Lung (tissue), 11 donors: ENCODE measurements at regions not wholly inside any gene's neighbourhood (a gene's known extent, or its start where the extent isn't known, plus 50 kb on each side); places are given as distances from the start of the nearest gene placed in this dataset.

Experiments used
- ATAC-seq: fragments of 200-7000 bp; cut with Tn5 transposase; one replicate; pipeline ENCODE4 v1.9.1; 2020; ENCODE audit warnings: moderate number of reproducible peaks; ENCODE audit not compliant: insufficient read depth, low FRiP score
- DNase-seq, 3 donors: peaks; one replicate each; pipeline ENCODE4 v3.0.0-alpha.2; 2013 to 2017
- H3K27ac ChIP-seq, 2 donors: one replicate each; pipeline ENCODE4 v1.5.1; 2013; ENCODE audit warnings: mild to moderate bottlenecking in 2 of 2, moderate library complexity in 2 of 2, control low read depth in 1 of 2, inconsistent platforms in 1 of 2, low read depth in 1 of 2, low read length in 1 of 2
- H3K27me3 ChIP-seq, 3 donors: one replicate each; pipeline ENCODE4 v1.5.1; 2013; ENCODE audit warnings: low read length in 2 of 3; ENCODE audit not compliant: control insufficient read depth in 3 of 3, insufficient read depth in 3 of 3
- H3K36me3 ChIP-seq, 4 donors: one replicate each; pipeline ENCODE4 v1.5.1; 2013; ENCODE audit warnings: low read length in 4 of 4, mild to moderate bottlenecking in 1 of 4, moderate library complexity in 1 of 4; ENCODE audit not compliant: control insufficient read depth in 4 of 4, insufficient read depth in 4 of 4
- H3K4me1 ChIP-seq, 5 donors: one replicate each; pipeline ENCODE4 v1.5.1; 2013; ENCODE audit warnings: low read length in 5 of 5, mild to moderate bottlenecking in 2 of 5, moderate library complexity in 1 of 5; ENCODE audit not compliant: control insufficient read depth in 5 of 5, insufficient read depth in 5 of 5
- H3K4me3 ChIP-seq: one replicate; pipeline ENCODE4 v1.5.1; 2013; ENCODE audit warnings: mild to moderate bottlenecking, control low read depth, moderate library complexity
- H3K9ac ChIP-seq, 2 donors: one replicate each; pipeline ENCODE4 v1.5.1; 2013; ENCODE audit warnings: low read length in 2 of 2, control low read depth in 1 of 2; ENCODE audit not compliant: insufficient read depth in 1 of 2
- H3K9me3 ChIP-seq, 4 donors: one replicate each; pipeline ENCODE4 v1.5.1; 2013; ENCODE audit warnings: low read length in 3 of 4, mild to moderate bottlenecking in 1 of 4, moderate library complexity in 1 of 4; ENCODE audit not compliant: control insufficient read depth in 4 of 4, insufficient read depth in 3 of 4
- WGBS, 2 donors: extraction: QIAGEN DNeasy Blood & Tissue Kit; methylation state at CpG; one replicate each; pipeline ENCODE4 v1.1.7; 2013; 5-methylcytosine and 5-hydroxymethylcytosine counted together
- TF ChIP-seq, protein P1 (sequence below): IDR thresholded peaks from 2 replicates; pipeline ENCODE4 v1.5.1; 2012; ENCODE audit warnings: mild to moderate bottlenecking; ENCODE audit errors: control extremely low read depth, extremely low read depth
- donor health status: control.
- donor health status: control.
- donor health status: Bipolar disorder and iron deficiency.
- donor health status: healthy.
- donor health status: DM: yes; HTN: yes; CAD: no.

DNA sequence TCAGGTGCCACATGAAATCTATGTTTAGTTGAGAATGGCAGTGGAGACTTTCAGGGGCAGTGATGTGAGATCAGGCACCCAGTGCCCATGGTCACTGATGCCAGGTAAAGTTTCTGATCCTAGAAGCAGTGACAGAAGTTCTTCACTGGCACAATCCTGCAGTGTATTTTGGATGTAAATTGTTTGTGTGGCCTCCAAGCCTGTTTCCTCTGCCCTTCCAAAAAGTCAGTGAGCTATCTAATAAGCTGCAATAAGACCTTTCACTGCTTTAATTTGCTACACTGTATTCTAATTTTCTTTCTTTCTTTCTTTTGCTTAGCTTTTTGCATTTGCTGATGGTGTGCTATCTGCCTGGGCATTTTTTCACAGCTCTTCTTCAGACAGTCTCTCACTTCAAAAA lies 1348.6 kb downstream of the ADGRL3 start:
- Histone ChIP-seq H3K27me3 (no peaks in the 10 kb centered on the region), H3K27ac (no peak overlapping the region), H3K4me3 (no peak overlapping the region), H3K9ac (no peak overlapping the region), H3K9me3 (no peaks in the 10 kb centered on the region), H3K36me3 (no peaks in the 10 kb centered on the region), H3K4me1 (peaks cover 0 to 3% (median 0%) of the 10 kb centered on the region in 5 donors)
- no peak for DNase-seq
- TF ChIP-seq, protein P1, sequence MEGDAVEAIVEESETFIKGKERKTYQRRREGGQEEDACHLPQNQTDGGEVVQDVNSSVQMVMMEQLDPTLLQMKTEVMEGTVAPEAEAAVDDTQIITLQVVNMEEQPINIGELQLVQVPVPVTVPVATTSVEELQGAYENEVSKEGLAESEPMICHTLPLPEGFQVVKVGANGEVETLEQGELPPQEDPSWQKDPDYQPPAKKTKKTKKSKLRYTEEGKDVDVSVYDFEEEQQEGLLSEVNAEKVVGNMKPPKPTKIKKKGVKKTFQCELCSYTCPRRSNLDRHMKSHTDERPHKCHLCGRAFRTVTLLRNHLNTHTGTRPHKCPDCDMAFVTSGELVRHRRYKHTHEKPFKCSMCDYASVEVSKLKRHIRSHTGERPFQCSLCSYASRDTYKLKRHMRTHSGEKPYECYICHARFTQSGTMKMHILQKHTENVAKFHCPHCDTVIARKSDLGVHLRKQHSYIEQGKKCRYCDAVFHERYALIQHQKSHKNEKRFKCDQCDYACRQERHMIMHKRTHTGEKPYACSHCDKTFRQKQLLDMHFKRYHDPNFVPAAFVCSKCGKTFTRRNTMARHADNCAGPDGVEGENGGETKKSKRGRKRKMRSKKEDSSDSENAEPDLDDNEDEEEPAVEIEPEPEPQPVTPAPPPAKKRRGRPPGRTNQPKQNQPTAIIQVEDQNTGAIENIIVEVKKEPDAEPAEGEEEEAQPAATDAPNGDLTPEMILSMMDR: no peak
- ATAC-seq: no peak

DNA sequence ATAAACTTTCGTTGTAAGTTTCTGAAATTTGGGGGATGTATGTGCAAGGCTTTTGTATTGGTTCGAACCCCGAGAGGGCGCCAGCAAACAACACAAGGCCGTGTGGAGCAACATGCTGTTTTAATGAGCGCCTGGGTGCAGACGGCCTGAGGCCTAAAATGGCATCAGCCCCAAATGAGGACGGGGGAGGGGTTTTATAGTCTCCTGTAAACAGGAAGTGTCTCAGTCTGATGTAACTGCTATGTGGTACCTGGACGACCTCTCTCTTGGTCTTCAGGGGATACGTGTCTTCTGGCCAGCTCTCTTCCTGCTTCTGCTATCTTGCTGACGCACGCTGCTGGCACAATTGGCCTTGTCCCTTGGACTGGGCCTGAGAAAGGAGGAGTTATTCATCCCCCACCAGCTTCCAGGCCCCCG lies 1348.0 kb downstream of the ADGRL3 start:
- H3K36me3 ChIP-seq: no peaks in the 10 kb centered on the region
- peak; percentile 32 to 58 (median 54) for DNase-seq
- no peaks in the 10 kb centered on the region for H3K9me3 ChIP-seq
- H3K27me3 ChIP-seq: no peaks in the 10 kb centered on the region
- H3K27ac ChIP-seq: no peak overlapping the region
- H3K4me3 ChIP-seq: no peak overlapping the region
- ATAC-seq: no peak
- H3K9ac ChIP-seq: no peak overlapping the region
- 73 to 77% methylated on average over 13 of the region's 13 CpGs for WGBS, 2 donors
- TF ChIP-seq, protein P1: no peak
- H3K4me1 ChIP-seq: peaks cover 0 to 3% (median 0%) of the 10 kb centered on the region in 5 donors

DNA sequence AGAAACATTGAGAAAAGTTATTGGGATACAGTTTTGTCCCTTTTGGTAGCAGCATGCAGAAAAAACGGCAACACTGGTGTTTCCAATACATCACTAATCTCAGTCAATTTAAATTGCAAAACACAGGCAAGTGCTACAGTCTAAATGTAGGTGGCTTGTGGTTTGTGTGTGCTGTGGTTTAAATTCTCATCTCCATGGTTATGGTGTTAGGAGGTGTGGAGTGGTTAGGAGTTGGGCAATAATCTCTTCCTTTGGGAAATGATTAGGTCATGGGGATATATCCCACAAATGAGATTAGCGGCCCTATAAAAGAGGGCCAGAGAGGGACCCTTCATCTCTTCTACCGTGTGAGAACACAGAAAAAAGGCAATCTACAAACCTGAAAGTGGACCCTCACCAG lies 1344.3 kb downstream of the ADGRL3 start:
- H3K27ac ChIP-seq: no peak overlapping the region
- DNase-seq (no peak), ATAC-seq (no peak)
- TF ChIP-seq, protein P1: no peak
- 40 to 71% methylated on average over 3 of the region's 3 CpGs for WGBS, 2 donors
- no peak overlapping the region for H3K4me3 ChIP-seq
- H3K9ac ChIP-seq: no peak overlapping the region
- H3K9me3 ChIP-seq: no peaks in the 10 kb centered on the region
- no peaks in the 10 kb centered on the region for H3K36me3 ChIP-seq
- H3K4me1 ChIP-seq: peaks cover 0 to 3% (median 0%) of the 10 kb centered on the region in 5 donors
- H3K27me3 ChIP-seq: no peaks in the 10 kb centered on the region

DNA sequence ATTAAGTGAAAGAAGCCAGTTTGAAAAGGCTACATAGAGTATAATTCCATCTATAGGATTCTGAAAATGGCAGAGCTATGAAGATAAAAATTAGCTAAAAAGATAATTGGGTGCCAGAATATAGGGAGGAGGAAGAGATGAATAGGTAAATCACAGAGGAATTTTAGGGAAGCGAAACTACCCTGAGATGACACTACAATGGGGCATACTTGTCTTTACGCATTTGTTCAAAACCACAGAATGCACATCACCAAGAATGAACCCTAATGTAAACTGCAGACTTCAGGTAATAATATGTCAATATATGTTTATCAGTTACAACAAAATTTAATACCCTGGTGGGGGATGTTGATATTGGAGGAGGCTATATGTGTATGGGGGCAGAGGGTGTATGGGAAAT lies 1342.9 kb downstream of the ADGRL3 start:
- TF ChIP-seq, protein P1: no peak
- DNase-seq (no peak), ATAC-seq (no peak)
- Histone ChIP-seq H3K9ac (no peak overlapping the region), H3K27me3 (no peaks in the 10 kb centered on the region), H3K9me3 (peaks cover 0 to 2% (median 0%) of the 10 kb centered on the region in 4 donors), H3K27ac (no peak overlapping the region), H3K4me3 (no peak overlapping the region), H3K36me3 (no peaks in the 10 kb centered on the region), H3K4me1 (peaks cover 0 to 3% (median 0%) of the 10 kb centered on the region in 5 donors)
- WGBS, 2 donors: 87 to 91% methylated on average over 2 of the region's 2 CpGs
